ENCODE measurements at regions not wholly inside any gene's neighbourhood (a gene's known extent, or its start where the extent isn't known, plus 50 kb on each side); places are given as distances from the start of the nearest gene placed in this dataset.

DNA sequence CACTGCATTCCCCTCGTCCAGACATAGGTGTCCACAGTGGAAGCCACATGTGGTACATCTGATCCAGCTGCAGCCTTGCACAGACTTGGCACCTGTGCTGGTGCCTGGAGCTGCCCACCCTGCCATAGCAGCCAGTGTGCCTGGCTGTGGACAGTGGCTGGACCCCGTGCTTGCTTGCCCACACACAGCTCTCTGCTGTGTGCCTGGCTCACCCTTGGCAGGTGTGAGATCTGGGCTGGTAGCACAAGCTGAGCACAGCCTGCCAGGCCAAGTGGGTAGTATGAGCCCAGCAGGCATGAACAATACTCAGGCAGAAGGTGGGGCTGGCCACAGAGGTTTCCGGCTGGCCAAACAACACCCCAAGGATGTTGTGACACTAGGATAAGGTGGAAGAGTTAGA is 614.4 kb downstream of the BCKDHB start:
- Histone ChIP-seq H2BK20ac (ENCODE audit: low read length) (no peak overlapping the region), H4K20me1 (replicated peaks in 1 of 2; ENCODE audit: control insufficient read depth in 1 of 2, insufficient read depth in 2 of 2, low read length in 2 of 2) (no peaks in the 10 kb centered on the region), H3K4ac (replicated peaks; ENCODE audit: insufficient read length, low read depth, low read length) (no peak overlapping the region), H3K27ac (ENCODE audit: low read depth, low read length) (no peak overlapping the region), H3K56ac (replicated peaks; ENCODE audit: insufficient read length, low read depth, low read length) (no peak overlapping the region), H3K14ac (ENCODE audit: insufficient read length) (no peak overlapping the region), H4K8ac (ENCODE audit: extremely low read depth, insufficient read depth, low read length) (no peak overlapping the region), H4K5ac (ENCODE audit: insufficient read length, low read depth, low read length) (no peak overlapping the region), H2BK120ac (replicated peaks; ENCODE audit: low read depth, low read length) (no peak overlapping the region), H3K23ac (ENCODE audit: insufficient read length) (no peak overlapping the region), H3K36me3 (ENCODE audit: control insufficient read depth in 2 of 4, insufficient read depth in 4 of 4, low read length in 3 of 4) (no peaks in the 10 kb centered on the region), H3K23me2 (ENCODE audit: low read depth, low read length) (no peaks in the 10 kb centered on the region), H2BK5ac (ENCODE audit: low read depth, low read length) (no peak overlapping the region), H3K79me1 (ENCODE audit: low read depth, low read length) (no peaks in the 10 kb centered on the region), H3K4me1 (replicated peaks in 1 of 4; ENCODE audit: control insufficient read depth in 3 of 4, insufficient read depth in 4 of 4, low read length in 3 of 4) (no peaks in the 10 kb centered on the region), H2BK15ac (ENCODE audit: low read length) (no peak overlapping the region), H2AFZ (ENCODE audit: low read length) (no peak overlapping the region), H2AK5ac (ENCODE audit: low read depth, low read length) (no peak overlapping the region), H3K4me3 (ENCODE audit: extremely low read depth in 1 of 4, insufficient read depth in 2 of 4, low read depth in 3 of 4, low read length in 4 of 4) (no peak overlapping the region), H3K18ac (ENCODE audit: extremely low read depth, low read length) (no peak overlapping the region), H4K91ac (replicated peaks; ENCODE audit: insufficient read length, low read length) (no peak overlapping the region), H2BK12ac (ENCODE audit: low read depth, low read length) (no peak overlapping the region), H3K9me3 (ENCODE audit: insufficient read depth in 2 of 2, low read depth in 1 of 2, low read length in 1 of 2) (no peaks in the 10 kb centered on the region), H3K4me2 (ENCODE audit: insufficient read depth in 1 of 2, low read depth in 2 of 2, low read length in 2 of 2) (no peak overlapping the region), H3K79me2 (ENCODE audit: control insufficient read depth in 1 of 2, insufficient read depth in 2 of 2, low read length in 2 of 2) (no peaks in the 10 kb centered on the region), H3K27me3 (replicated peaks in 1 of 4; ENCODE audit: control insufficient read depth in 3 of 4, extremely low read depth in 1 of 4, insufficient read depth in 3 of 4, low read length in 3 of 4) (no peaks in the 10 kb centered on the region), H3K9ac (replicated peaks in 1 of 4; ENCODE audit: extremely low read depth in 1 of 4, low read depth in 3 of 4, low read length in 3 of 4) (no peak overlapping the region)
- POLR2A ChIA-PET (ENCODE audit: partially characterized antibody) = no interaction called here
- FAIRE-seq (no peak), DNase-seq (ENCODE audit: low read depth in 1 of 2, low spot score in 2 of 2) (no peak)
- 90% methylated on average over 3 of the region's 3 CpGs; no CpG with 5 or more reads in 1 of the 2 experiments for WGBS, 2 experiments (ENCODE audit: extremely low coverage in 1 of 2, insufficient coverage in 1 of 2, insufficient read length in 1 of 2, insufficient replicate concordance in 2 of 2, low coverage in 1 of 2, low lambda C conversion rate in 2 of 2, missing lambda C conversion rate in 1 of 2)
- CTCF ChIA-PET (ENCODE audit: partially characterized antibody) = interaction anchor here (0.6 kb wide), 1 partner anchor 215 kb away, joined by 3 read pairs; no protein-coding TSS in a partner anchor
- no peak for TF ChIP-seq ASH2L (IDR thresholded peaks at IDR 0.05; ENCODE audit: low read length)
- TF ChIP-seq TCF12 (IDR thresholded peaks at IDR 0.05; ENCODE audit: low read depth, low read length) = no peak
- no peak for TF ChIP-seq SP2 (IDR thresholded peaks at IDR 0.05; ENCODE audit: low read length)
- TF ChIP-seq SUZ12 (IDR thresholded peaks at IDR 0.05; ENCODE audit: low read length) = no peak

All from H1 (cell line).